ENCODE measurements at regions not wholly inside any gene's neighbourhood (a gene's known extent, or its start where the extent isn't known, plus 50 kb on each side); places are given as distances from the start of the nearest gene placed in this dataset.

- H3K4me3 ChIP-seq (ENCODE audit: low read length), result no peak overlapping the region
- no peak for TF ChIP-seq CTCF (conservative IDR thresholded peaks at IDR 0.05; ENCODE audit: low read length)
- DNase-seq (ENCODE audit: low read depth), result no peak
These were observed 104.2 kb downstream of the SEC61B start for GRCh38 chr9:99326112-99326916.

GRCh38 chr9:99326917-99327189 is 104.8 kb downstream of the SEC61B start:
- H3K4me3 ChIP-seq (ENCODE audit: low read length), result no peak overlapping the region
- TF ChIP-seq CTCF (conservative IDR thresholded peaks at IDR 0.05; ENCODE audit: low read length), result no peak
- no peak for DNase-seq (ENCODE audit: low read depth)

GRCh38 chr9:99327667-99328066 is 105.6 kb downstream of the SEC61B start:
- no peak overlapping the region for H3K4me3 ChIP-seq (ENCODE audit: low read length)
- TF ChIP-seq CTCF (conservative IDR thresholded peaks at IDR 0.05; ENCODE audit: low read length), result no peak
- DNase-seq (ENCODE audit: low read depth), result no peak

GRCh38 chr9:99335280-99335679 is 113.2 kb downstream of the SEC61B start:
- no peak for DNase-seq (ENCODE audit: low read depth)
- no peak overlapping the region for H3K4me3 ChIP-seq (ENCODE audit: low read length)
- no peak for TF ChIP-seq CTCF (conservative IDR thresholded peaks at IDR 0.05; ENCODE audit: low read length)

- DNase-seq (ENCODE audit: low read depth), result no peak
- H3K4me3 ChIP-seq (ENCODE audit: low read length), result no peak overlapping the region
- TF ChIP-seq CTCF (conservative IDR thresholded peaks at IDR 0.05; ENCODE audit: low read length), result no peak
These were observed 113.9 kb downstream of the SEC61B start for GRCh38 chr9:99336005-99336404.

GRCh38 chr9:99336531-99336930 is 114.4 kb downstream of the SEC61B start:
- H3K4me3 ChIP-seq (ENCODE audit: low read length), result no peak overlapping the region
- DNase-seq (ENCODE audit: low read depth), result no peak
- no peak for TF ChIP-seq CTCF (conservative IDR thresholded peaks at IDR 0.05; ENCODE audit: low read length)

- TF ChIP-seq CTCF (conservative IDR thresholded peaks at IDR 0.05; ENCODE audit: low read length), result no peak
- no peak for DNase-seq (ENCODE audit: low read depth)
- H3K4me3 ChIP-seq (ENCODE audit: low read length), result no peak overlapping the region
These were observed 118.2 kb downstream of the SEC61B start for GRCh38 chr9:99340281-99340680.

Measured in AG10803 (cell line).